ENCODE measurements at regions not wholly inside any gene's neighbourhood (a gene's known extent, or its start where the extent isn't known, plus 50 kb on each side); places are given as distances from the start of the nearest gene placed in this dataset.

GRCh38 chr13:22801402-22802003, 379.3 kb upstream of the SGCG start:
- Histone ChIP-seq H3K4me2 (ENCODE audit: insufficient read depth, low read length) (no peak overlapping the region), H3K79me2 (ENCODE audit: control insufficient read depth, insufficient read depth, low read length) (no peaks in the 10 kb centered on the region), H4K20me1 (replicated peaks; ENCODE audit: control insufficient read depth, extremely low read depth, insufficient read depth, low read length) (no peaks in the 10 kb centered on the region), H3K9ac (replicated peaks; ENCODE audit: extremely low read depth, insufficient read depth, low read length) (no peak overlapping the region), H2AFZ (ENCODE audit: low read depth, low read length) (no peak overlapping the region), H3K9me1 (replicated peaks; ENCODE audit: control insufficient read depth, extremely low read depth, insufficient read depth, low read length) (no peaks in the 10 kb centered on the region), H3K9me3 (replicated peaks; ENCODE audit: control insufficient read depth, insufficient read depth, low read length) (no peaks in the 10 kb centered on the region), H3K36me3 (ENCODE audit: control insufficient read depth in 2 of 2, extremely low read depth in 1 of 2, insufficient read depth in 2 of 2, low read length in 2 of 2) (no peaks in the 10 kb centered on the region), H3K4me1 (ENCODE audit: control insufficient read depth, extremely low read depth, insufficient read depth, low read length) (no peaks in the 10 kb centered on the region), H3K27ac (ENCODE audit: insufficient read depth, low read depth, low read length) (no peak overlapping the region), H3K27me3 (ENCODE audit: control insufficient read depth in 2 of 2, insufficient read depth in 2 of 2, low read length in 2 of 2) (no peaks in the 10 kb centered on the region), H3K4me3 (replicated peaks in 1 of 3; ENCODE audit: insufficient read depth in 1 of 3, low read depth in 1 of 3, low read length in 3 of 3) (no peak overlapping the region)
- DNase-seq (ENCODE audit: low read depth, low spot score) (peak; percentile 15), FAIRE-seq (no peak)
- TF ChIP-seq MAX (IDR thresholded peaks at IDR 0.05; ENCODE audit: insufficient read depth, insufficient read length): no peak
- TF ChIP-seq MYC (IDR thresholded peaks at IDR 0.05; ENCODE audit: low read depth, low read length): no peak
- no peak for TF ChIP-seq FOS (IDR thresholded peaks at IDR 0.05; ENCODE audit: borderline replicate concordance, insufficient read depth, low read length)
- no peak for TF ChIP-seq CTCF (IDR thresholded peaks at IDR 0.05; ENCODE audit: extremely low read depth in 1 of 2, insufficient read depth in 1 of 2, low read depth in 1 of 2, low read length in 2 of 2)
- TF ChIP-seq GATA2 (IDR thresholded peaks at IDR 0.05; ENCODE audit: insufficient read depth, insufficient read length, low read depth, low read length): no peak
- no peak for TF ChIP-seq POLR2A (IDR thresholded peaks at IDR 0.05; ENCODE audit: low read depth, low read length)
- no peak for TF ChIP-seq JUN (IDR thresholded peaks at IDR 0.05; ENCODE audit: borderline replicate concordance, insufficient read depth, insufficient read length, low read depth)
- no peak for TF ChIP-seq POLR2AphosphoS5 (IDR thresholded peaks at IDR 0.05; ENCODE audit: insufficient read depth, low read depth, low read length)
- no peak for TF ChIP-seq EZH2 (IDR thresholded peaks at IDR 0.05; ENCODE audit: borderline replicate concordance, low read depth, low read length, severe bottlenecking)
- no TSS peak for BruUV-seq (replicated peaks)
- intact Hi-C loops (cut with micrococcal nuclease): loop anchor here (1.0 kb wide), 1 partner anchor 219 kb away; no protein-coding TSS in a partner anchor
- ChIA-PET CTCF (no interaction called here), POLR2A (no interaction called here)
- dilution Hi-C loops (cut with MboI; ENCODE audit: extremely low pct_ligation_motif_present, low sequenced_read_pairs): no loop called here

All from endothelial cell of umbilical vein (primary cell).